HG03064 (cell line): ENCODE measurements at regions not wholly inside any gene's neighbourhood (a gene's known extent, or its start where the extent isn't known, plus 50 kb on each side); places are given as distances from the start of the nearest gene placed in this dataset.

Source experiments
- ATAC-seq: cut with Tn5 transposase; IDR thresholded peaks from one replicate; pipeline ENCODE4 v1.9.1; 2021; ENCODE audit warnings: low read depth; ENCODE audit not compliant: unreplicated experiment

GRCh38 chr4:81898862-81899504 lies 427.3 kb upstream of the RASGEF1B start:
- ATAC-seq, result no peak

GRCh38 chr4:81896936-81897335 lies 425.2 kb upstream of the RASGEF1B start:
- ATAC-seq, result no peak

- ATAC-seq, result no peak
Measured at GRCh38 chr4:81891005-81891996, 419.6 kb upstream of the RASGEF1B start.

GRCh38 chr4:81884986-81885385 lies 413.3 kb upstream of the RASGEF1B start:
- no peak for ATAC-seq

GRCh38 chr4:81883530-81884450 lies 412.1 kb upstream of the RASGEF1B start:
- ATAC-seq, result no peak

GRCh38 chr4:81883004-81883403 lies 411.3 kb upstream of the RASGEF1B start:
- ATAC-seq, result no peak

- ATAC-seq, result no peak
Measured at GRCh38 chr4:81881855-81882621, 410.3 kb upstream of the RASGEF1B start.

- ATAC-seq, result no peak
Measured at GRCh38 chr4:81876106-81876505, 404.4 kb upstream of the RASGEF1B start.

- ATAC-seq, result no peak
Measured at GRCh38 chr4:81874661-81875515, 403.2 kb upstream of the RASGEF1B start.

GRCh38 chr4:81870275-81870674 lies 398.6 kb upstream of the RASGEF1B start:
- ATAC-seq, result no peak

- no peak for ATAC-seq
Measured at GRCh38 chr4:81860111-81860510, 388.4 kb upstream of the RASGEF1B start.

- no peak for ATAC-seq
Measured at GRCh38 chr4:81854406-81854805, 382.7 kb upstream of the RASGEF1B start.

- ATAC-seq, result no peak
Measured at GRCh38 chr4:81852031-81852715, 380.5 kb upstream of the RASGEF1B start.

- ATAC-seq, result no peak
Measured at GRCh38 chr4:81850701-81851100, 379.0 kb upstream of the RASGEF1B start.

- no peak for ATAC-seq
Measured at GRCh38 chr4:81845761-81846160, 374.1 kb upstream of the RASGEF1B start.

- no peak for ATAC-seq
Measured at GRCh38 chr4:81845273-81845672, 373.6 kb upstream of the RASGEF1B start.

GRCh38 chr4:81844717-81845116 lies 373.0 kb upstream of the RASGEF1B start:
- ATAC-seq, result peak; percentile 72

GRCh38 chr4:81839347-81840042 lies 367.8 kb upstream of the RASGEF1B start:
- no peak for ATAC-seq
